Central memory CD4-positive, alpha-beta T cell (primary cell): ENCODE measurements at regions not wholly inside any gene's neighbourhood (a gene's known extent, or its start where the extent isn't known, plus 50 kb on each side); places are given as distances from the start of the nearest gene placed in this dataset.

Source experiments
- DNase-seq: peaks from one replicate; pipeline ENCODE4 v3.0.0; 2022

DNA sequence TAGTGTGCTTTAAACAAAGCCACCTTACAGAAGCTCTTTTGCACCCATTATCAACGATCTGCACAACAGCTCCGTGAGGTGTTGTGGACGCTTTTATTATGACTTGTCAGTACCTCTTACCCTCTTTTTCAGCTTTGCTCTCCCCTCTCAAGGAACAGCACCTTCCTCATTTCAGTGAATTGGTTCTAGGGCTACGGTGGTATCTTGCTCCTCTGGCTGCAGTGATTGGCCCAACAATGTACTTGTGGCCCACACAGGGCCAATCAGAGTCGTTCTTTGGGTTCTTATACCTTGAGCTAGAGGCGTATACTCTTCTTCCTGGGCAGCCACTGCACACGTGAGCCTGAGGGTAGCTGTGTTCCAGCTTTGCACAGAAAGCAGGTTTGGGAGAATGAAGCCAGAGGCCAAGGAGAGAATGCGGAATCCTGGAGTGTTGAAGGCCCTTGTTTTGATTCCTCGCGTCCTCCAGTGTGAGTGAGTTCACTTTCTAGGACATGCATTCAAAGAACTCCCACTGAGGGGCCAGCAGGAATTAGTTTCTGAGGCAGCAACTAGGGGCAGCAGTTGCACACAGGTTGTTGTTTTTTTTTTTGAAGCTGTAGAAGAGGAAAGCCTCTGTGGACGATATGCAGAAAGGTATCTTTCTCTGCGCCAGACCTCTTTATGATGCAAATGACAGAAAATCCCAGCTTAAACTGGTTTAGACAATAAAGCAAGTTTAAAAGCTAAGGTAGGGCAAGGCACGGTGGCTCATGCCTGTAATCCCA, 49.8 kb upstream of the PDZD8 start:
- DNase-seq: no peak
